Activated T-helper 1 cell treated with anti-CD3 and anti-CD28 coated beads, Interleukin-12 subunit alpha, Interleukin-12 subunit beta, Interleukin-2, Interleukin-4 antibody, amounts not matched to agents 30 ng/mL and 10 ng/mL and 1 ng/mL, durations not matched to agents 14 hours and 24 hours and 36 hours (primary cell): ENCODE measurements at regions not wholly inside any gene's neighbourhood (a gene's known extent, or its start where the extent isn't known, plus 50 kb on each side); places are given as distances from the start of the nearest gene placed in this dataset.

ENCODE experiments used
- DNase-seq: peaks from one replicate; pipeline ENCODE4 v3.0.0; 2021; ENCODE audit warnings: low spot score
- H3K27ac Mint-ChIP-seq: one replicate; pipeline ENCODE4 v1.8.0; 2021; ENCODE audit warnings: mild to moderate bottlenecking, mixed read lengths
- H3K27me3 Mint-ChIP-seq: one replicate; pipeline ENCODE4 v1.8.0; 2022; ENCODE audit warnings: mild to moderate bottlenecking, moderate library complexity, mixed read lengths; ENCODE audit not compliant: insufficient read depth
- H3K36me3 Mint-ChIP-seq: one replicate; pipeline ENCODE4 v1.8.0; 2021; ENCODE audit warnings: low read depth, mixed read lengths
- H3K4me1 Mint-ChIP-seq: one replicate; pipeline ENCODE4 v1.8.0; 2021; ENCODE audit warnings: low read depth, mixed read lengths
- H3K4me3 Mint-ChIP-seq: one replicate; pipeline ENCODE4 v1.8.0; 2021; ENCODE audit warnings: mild to moderate bottlenecking, moderate library complexity, mixed read lengths
- H3K9me3 Mint-ChIP-seq: one replicate; pipeline ENCODE4 v1.8.0; 2021; ENCODE audit warnings: mixed read lengths
- intact Hi-C: fragments of 100-400 bp; cut with micrococcal nuclease; formaldehyde crosslinking; loops from one replicate; pipeline ENCODE4 v1.15.1; 2024

DNA sequence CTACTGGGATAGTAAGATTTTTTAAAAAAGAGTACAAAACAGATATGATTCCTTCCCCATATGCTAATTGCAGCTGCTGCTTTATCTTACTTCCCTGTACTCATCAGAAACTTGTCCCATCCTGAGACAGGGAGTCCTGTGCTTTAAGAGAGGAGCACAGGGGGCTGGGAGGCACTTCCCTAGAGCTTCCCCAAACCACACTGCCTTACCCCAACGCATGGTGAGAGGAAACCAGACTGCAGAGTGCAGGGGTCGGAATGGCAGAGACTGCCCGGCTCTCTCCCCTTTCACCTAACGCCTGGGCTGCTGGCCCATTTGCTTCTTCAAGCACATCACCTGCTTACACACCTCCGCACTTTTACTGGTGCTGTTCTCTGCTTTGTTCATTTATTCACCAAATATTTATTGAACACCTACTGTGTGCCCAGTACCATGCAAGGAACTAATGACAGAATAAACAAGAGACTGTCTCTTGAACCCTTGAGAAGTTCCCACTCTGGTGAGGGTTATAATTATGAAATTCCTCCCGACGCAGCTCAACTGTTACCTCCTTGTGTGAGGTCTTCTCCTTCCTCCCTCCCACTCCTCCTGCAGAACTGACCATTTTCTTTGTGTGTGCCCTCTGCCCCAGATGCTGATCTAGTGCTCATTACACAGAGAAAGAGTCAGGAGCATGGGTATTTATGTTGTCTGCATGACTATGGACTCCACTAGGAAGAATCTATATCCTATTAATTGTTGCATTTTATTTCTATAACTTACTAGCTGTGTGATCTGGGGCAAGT lies 289.7 kb downstream of the TCF7L2 start:
- no peaks in the 10 kb centered on the region for H3K4me1 Mint-ChIP-seq
- no peak overlapping the region for H3K27ac Mint-ChIP-seq
- intact Hi-C loops, result no loop called here
- H3K27me3 Mint-ChIP-seq, result peaks cover 2% of the 10 kb centered on the region
- H3K9me3 Mint-ChIP-seq, result no peaks in the 10 kb centered on the region
- no peaks in the 10 kb centered on the region for H3K36me3 Mint-ChIP-seq
- no peak for DNase-seq
- H3K4me3 Mint-ChIP-seq, result no peak overlapping the region

DNA sequence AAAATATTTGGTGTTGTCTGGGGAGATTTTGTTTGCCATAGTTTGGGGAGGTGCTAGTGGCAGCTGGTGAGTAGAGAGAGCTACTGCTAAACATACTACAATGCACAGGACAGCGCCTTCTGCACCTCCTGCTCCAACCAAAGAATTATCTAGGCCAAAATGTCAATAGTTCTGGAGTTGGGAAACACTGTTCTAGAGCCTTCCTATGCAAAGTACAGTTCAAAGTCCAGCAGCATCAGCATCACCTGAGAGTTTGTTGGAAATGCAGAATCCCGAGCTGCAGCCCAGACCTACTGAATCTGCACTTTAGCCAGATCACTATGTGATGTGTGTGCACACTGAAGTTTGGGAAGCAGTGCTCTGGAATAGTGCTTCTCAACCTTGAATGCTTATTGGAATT lies 290.7 kb downstream of the TCF7L2 start:
- Mint-ChIP-seq H3K4me3 (no peak overlapping the region), H3K9me3 (no peaks in the 10 kb centered on the region), H3K36me3 (no peaks in the 10 kb centered on the region), H3K27ac (no peak overlapping the region), H3K4me1 (no peaks in the 10 kb centered on the region), H3K27me3 (no peaks in the 10 kb centered on the region)
- DNase-seq, result no peak
- intact Hi-C loops, result no loop called here

DNA sequence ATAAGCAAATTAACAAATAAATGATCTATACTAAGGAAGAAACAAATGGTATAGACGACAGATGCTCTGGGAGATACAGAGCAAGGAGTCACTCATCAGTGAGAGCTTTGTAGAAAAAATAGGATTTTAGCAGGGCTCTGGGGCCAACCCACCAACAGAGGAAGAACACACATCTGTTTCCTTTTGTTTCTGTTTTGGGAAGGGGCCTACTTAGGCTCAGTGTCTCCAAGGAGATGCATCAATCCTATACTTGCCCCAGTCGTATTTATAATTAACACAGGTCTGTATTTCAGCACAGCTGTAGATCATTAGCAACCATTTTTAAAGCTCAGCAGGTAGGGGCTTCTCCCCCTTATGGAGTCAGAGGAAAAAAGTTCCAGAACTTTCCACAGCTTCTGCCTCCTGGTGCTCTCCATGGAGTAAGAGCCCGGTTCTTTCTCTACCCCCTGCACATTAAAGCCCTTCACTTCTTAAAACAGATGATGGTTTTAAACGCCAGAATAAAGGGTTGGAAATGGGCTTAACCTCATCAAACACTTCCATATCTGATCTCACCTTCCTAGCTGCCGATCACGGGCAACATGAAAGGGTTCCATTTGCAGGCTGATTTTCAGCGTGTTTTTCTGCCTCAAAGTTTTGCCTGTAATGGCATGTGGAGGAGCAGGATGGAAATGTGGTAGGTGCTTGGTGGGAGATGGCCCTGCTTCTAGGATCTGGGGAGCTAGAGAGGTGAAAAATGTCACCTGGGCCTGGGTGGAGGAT lies 291.7 kb downstream of the TCF7L2 start:
- DNase-seq, result no peak
- intact Hi-C loops, result no loop called here
- Mint-ChIP-seq H3K4me1 (no peaks in the 10 kb centered on the region), H3K9me3 (no peaks in the 10 kb centered on the region), H3K4me3 (no peak overlapping the region), H3K27ac (no peak overlapping the region), H3K27me3 (no peaks in the 10 kb centered on the region), H3K36me3 (no peaks in the 10 kb centered on the region)

DNA sequence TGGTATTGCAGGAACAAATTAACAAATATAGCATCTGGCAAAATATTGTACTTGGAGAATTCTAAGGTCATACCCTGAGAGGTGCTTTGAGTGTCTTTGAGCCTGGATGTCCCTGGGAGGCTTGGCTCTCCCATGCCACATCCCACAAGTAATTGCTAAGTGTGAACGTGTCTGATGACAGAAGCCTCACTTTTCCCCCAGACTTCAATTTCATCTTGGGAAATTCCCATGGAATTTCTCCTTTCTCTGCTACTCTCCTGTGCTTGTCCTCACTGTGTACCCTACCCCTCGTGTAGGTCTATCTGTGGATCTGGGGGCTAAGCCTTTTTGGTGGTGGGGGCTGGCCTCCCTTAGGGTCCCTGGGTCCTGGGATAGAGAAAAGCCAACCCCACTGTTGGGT lies 293.3 kb downstream of the TCF7L2 start:
- no peak for DNase-seq
- H3K27ac Mint-ChIP-seq, result no peak overlapping the region
- no peaks in the 10 kb centered on the region for H3K4me1 Mint-ChIP-seq
- H3K9me3 Mint-ChIP-seq, result no peaks in the 10 kb centered on the region
- H3K27me3 Mint-ChIP-seq, result no peaks in the 10 kb centered on the region
- H3K36me3 Mint-ChIP-seq, result no peaks in the 10 kb centered on the region
- no peak overlapping the region for H3K4me3 Mint-ChIP-seq
- intact Hi-C loops, result no loop called here

DNA sequence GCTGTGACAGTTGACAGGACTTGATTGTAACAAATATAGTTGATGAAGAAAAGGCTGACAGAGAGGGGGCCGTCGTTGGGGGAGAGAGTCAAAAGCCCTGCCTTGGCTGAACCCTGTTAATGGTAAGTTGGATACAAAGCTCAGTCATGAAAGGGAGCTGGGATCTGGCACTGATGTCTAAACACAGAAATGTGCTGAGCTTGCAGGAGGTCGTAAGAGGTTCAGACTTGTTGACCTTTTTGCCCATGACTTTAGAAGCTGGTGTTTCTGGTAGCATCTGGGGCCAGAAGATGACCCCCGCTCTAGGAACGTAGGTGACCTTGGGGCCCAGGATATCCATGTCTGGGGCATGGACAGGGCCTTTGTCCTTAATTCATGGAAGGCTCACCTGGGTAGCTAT lies 294.7 kb downstream of the TCF7L2 start:
- intact Hi-C loops, result no loop called here

DNA sequence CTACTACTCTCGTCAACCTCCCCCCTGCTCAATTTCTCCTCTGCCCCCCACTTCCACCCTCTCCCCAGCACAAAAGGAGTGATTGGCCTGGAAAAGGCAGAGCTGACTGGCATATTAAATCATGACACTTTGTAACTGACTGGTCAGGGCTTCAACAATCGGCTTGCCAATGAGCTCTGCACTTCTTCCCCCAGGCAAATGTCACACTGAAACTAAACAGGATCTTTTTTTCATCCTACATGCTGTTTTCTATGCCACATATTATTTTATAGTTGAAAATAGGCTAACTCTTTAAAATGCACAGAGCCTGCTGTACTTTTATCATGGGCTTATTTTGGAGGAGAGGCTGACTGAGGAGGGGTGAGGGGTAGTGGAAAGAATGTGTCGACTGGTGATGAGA lies 295.2 kb downstream of the TCF7L2 start:
- no peaks in the 10 kb centered on the region for H3K4me1 Mint-ChIP-seq
- intact Hi-C loops, result no loop called here
- no peak overlapping the region for H3K4me3 Mint-ChIP-seq
- H3K9me3 Mint-ChIP-seq, result no peaks in the 10 kb centered on the region
- no peak for DNase-seq
- no peak overlapping the region for H3K27ac Mint-ChIP-seq
- H3K27me3 Mint-ChIP-seq, result no peaks in the 10 kb centered on the region
- no peaks in the 10 kb centered on the region for H3K36me3 Mint-ChIP-seq

More for the DNA sequence above, 294.7 kb downstream of the TCF7L2 start:
- Mint-ChIP-seq H3K36me3 (no peaks in the 10 kb centered on the region), H3K4me3 (no peak overlapping the region), H3K4me1 (no peaks in the 10 kb centered on the region), H3K27me3 (no peaks in the 10 kb centered on the region), H3K9me3 (no peaks in the 10 kb centered on the region), H3K27ac (no peak overlapping the region)
- DNase-seq, result no peak

DNA sequence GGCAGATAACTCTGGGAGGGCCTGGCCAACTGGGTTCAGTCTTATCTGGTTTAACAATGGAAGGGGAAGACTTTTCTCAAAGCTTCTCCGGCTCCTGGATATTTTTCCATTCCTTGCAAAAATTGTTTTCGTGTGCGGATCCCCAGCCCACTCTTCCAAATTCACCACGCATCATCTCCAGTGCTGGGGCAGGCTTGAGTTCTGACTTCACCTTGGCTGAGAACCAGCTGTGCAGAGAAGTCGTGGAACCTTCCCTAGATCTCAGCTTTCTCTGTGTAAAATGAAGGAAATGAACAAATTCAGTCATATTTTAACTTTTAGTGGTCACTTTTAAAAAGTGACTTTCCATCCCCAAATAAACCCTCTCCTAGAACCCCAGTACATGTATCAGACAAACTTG lies 297.0 kb downstream of the TCF7L2 start:
- Mint-ChIP-seq H3K27me3 (peaks cover 3% of the 10 kb centered on the region), H3K9me3 (no peaks in the 10 kb centered on the region), H3K4me1 (no peaks in the 10 kb centered on the region), H3K4me3 (no peak overlapping the region), H3K36me3 (no peaks in the 10 kb centered on the region), H3K27ac (no peak overlapping the region)
- intact Hi-C loops, result no loop called here
- no peak for DNase-seq

DNA sequence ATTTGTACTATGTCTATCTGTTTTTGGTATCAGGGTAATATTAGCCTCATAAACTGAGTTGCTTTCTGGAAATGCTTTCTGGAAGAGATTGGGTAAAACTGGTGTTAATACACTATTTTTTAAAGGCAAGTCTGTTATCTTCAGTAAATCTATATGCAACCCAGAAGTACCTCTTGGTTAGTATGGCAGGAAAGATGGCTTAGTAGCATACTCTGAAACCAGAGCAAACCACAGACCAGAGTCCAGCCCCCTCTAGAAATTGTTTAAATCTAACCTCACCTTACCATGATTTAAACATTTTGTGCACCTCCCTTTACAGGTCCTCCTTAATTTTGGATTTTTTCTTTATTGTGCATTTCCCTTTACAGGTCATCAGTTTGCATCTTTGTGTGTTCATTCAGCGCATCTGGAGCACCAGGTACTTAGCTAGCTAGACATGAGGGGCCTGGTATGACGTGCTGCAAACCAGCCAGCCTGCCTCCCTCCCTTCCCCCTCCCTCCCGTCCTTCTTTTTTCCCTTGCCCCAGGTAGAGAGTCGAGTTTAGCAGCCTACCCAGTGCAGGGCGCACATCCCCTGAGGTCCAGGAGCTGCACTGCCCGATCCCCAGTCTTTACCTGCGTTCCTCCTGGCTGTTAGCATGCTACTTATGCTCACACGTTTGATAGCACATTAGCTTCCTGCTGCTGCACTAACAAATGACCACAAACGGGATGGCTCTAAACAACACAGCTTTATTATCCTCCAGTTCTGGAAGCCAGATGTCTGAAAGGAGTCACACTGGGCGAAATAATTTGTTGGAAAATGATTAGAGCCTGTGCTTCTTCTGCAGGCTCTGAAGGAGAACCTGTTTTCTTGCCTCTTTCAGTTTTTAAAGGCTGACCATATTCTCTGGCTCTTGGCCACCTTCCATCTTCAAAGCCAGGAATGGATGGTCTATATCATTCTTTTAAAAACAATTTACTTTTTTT lies 299.9 kb upstream of the HABP2 start:
- Mint-ChIP-seq H3K4me1 (no peaks in the 10 kb centered on the region), H3K9me3 (no peaks in the 10 kb centered on the region), H3K4me3 (no peak overlapping the region), H3K36me3 (no peaks in the 10 kb centered on the region), H3K27ac (no peak overlapping the region), H3K27me3 (peaks cover 7% of the 10 kb centered on the region)
- intact Hi-C loops, result no loop called here
- no peak for DNase-seq

DNA sequence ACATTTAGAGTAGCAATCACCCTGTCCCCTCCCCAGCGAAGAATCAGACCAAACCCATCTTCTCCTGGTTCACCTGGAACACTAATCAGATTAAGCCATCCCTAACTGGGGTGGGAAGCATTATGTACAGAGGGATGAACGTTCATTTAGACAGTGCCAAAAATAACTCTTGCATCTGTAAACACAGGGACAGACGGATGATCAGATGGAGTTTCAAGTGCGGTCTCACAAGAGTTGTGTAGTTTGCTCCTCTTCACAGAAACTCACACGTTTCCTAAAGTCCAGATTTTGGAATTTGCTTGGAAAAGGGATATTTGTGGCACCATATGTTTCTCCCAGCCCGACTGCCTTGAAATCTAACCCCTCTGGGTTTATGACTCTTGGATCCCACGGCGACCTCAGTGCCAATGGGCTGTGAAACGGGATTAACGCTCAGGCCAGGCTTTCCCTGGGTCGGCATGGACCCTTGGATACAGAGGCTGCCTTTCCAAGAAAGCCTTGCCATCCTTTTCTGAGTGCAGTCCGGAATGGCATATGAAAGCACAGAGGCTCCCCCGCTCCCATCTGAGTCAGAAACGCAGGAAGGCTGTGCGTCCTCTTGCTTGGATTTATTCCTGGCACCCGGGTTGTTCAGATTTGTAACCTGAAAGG lies 293.2 kb upstream of the HABP2 start:
- Mint-ChIP-seq H3K27ac (no peak overlapping the region), H3K9me3 (no peaks in the 10 kb centered on the region), H3K36me3 (no peaks in the 10 kb centered on the region), H3K4me3 (no peak overlapping the region), H3K4me1 (no peaks in the 10 kb centered on the region), H3K27me3 (peaks cover 13% of the 10 kb centered on the region)
- intact Hi-C loops, result no loop called here
- no peak for DNase-seq

DNA sequence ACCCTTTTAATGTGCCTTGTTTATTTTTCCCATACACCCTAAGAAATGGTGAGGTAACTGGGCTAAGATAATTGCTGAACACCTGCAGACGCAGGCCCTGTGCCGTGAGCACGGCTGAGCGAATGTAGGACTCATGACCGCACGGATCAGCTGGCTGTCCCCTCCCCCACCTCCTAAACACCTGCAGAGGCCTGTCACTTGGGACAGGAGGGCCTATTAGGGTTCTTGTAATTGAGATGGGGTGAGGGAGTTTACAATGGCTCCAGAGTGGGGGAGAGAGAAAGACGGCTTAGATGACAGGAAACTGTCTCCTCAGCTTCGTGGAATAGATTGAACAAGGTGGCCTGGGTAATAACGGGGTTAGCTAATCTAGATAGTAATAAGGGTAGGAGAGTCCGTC lies 291.7 kb upstream of the HABP2 start:
- no peaks in the 10 kb centered on the region for H3K4me1 Mint-ChIP-seq
- no peaks in the 10 kb centered on the region for H3K9me3 Mint-ChIP-seq
- peaks cover 8% of the 10 kb centered on the region for H3K27me3 Mint-ChIP-seq
- no peak for DNase-seq
- no peaks in the 10 kb centered on the region for H3K36me3 Mint-ChIP-seq
- intact Hi-C loops, result no loop called here
- no peak overlapping the region for H3K4me3 Mint-ChIP-seq
- no peak overlapping the region for H3K27ac Mint-ChIP-seq

DNA sequence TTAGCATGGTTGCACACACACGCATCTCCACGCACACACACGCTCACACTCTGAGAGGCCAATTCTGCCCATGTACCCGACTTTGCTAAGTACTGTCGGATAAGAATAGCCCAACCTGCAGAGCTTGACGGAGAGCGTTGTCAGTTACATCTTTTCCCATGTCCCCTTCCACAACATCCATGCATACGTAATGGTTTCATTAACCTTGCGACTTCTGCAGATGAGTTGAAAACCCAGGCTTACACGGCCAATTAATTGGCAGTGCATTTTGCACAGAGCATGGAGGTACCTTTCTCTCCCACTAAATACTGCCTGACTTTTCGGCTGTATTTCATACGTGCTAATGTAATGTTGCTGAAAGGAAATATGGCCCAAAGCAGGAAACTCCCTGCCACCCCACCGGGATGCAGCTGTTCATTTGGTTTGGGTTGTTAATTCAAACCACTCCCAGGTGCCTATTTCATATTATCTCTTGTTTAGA lies 291.2 kb upstream of the HABP2 start:
- H3K9me3 Mint-ChIP-seq, result no peaks in the 10 kb centered on the region
- intact Hi-C loops, result no loop called here
- H3K4me3 Mint-ChIP-seq, result no peak overlapping the region
- H3K27ac Mint-ChIP-seq, result no peak overlapping the region
- no peaks in the 10 kb centered on the region for H3K36me3 Mint-ChIP-seq
- H3K27me3 Mint-ChIP-seq, result peaks cover 8% of the 10 kb centered on the region
- H3K4me1 Mint-ChIP-seq, result no peaks in the 10 kb centered on the region
- DNase-seq, result no peak

DNA sequence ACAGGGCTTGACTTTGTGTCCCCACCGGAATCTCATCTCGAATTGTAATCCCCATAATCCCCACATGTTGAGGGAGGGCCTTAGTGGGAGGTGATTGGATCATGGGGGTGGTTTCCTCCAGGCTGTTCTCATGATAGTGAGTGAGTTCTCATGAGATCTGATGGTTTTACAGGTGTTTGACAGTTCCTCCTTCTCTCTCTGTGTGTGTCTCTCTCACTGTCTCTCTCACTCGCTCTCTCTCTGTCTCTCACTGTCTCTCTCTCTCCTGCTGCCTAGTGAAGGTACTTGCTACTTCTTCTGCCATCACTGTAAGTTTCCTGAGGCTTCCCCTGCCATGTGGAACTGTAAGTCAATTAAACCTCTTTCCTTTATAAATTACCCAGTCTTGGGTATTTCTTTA lies 289.8 kb upstream of the HABP2 start:
- no peak for DNase-seq
- H3K4me3 Mint-ChIP-seq, result no peak overlapping the region
- intact Hi-C loops, result no loop called here
- H3K27me3 Mint-ChIP-seq, result peaks cover 8% of the 10 kb centered on the region
- no peaks in the 10 kb centered on the region for H3K4me1 Mint-ChIP-seq
- H3K27ac Mint-ChIP-seq, result no peak overlapping the region
- H3K36me3 Mint-ChIP-seq, result no peaks in the 10 kb centered on the region
- H3K9me3 Mint-ChIP-seq, result no peaks in the 10 kb centered on the region
